ENCODE measurements at regions not wholly inside any gene's neighbourhood (a gene's known extent, or its start where the extent isn't known, plus 50 kb on each side); places are given as distances from the start of the nearest gene placed in this dataset.

GRCh38 chr7:51727441-51727840 lies 410.8 kb upstream of the COBL start:
- TF ChIP-seq BHLHE40 (IDR thresholded peaks at IDR 0.05; ENCODE audit: borderline replicate concordance) (no peak), PKNOX1 (IDR thresholded peaks at IDR 0.05) (no peak), SP1 (IDR thresholded peaks at IDR 0.05) (no peak), FOXA1 (IDR thresholded peaks at IDR 0.05) (no peak), HDGF (IDR thresholded peaks at IDR 0.05; ENCODE audit: borderline replicate concordance) (no peak), L3MBTL2 (conservative IDR thresholded peaks at IDR 0.05) (no peak), SUZ12 (IDR thresholded peaks at IDR 0.05) (no peak), FOXM1 (IDR thresholded peaks at IDR 0.05; ENCODE audit: borderline replicate concordance) (no peak), TARDBP (IDR thresholded peaks at IDR 0.05) (no peak), NFRKB (IDR thresholded peaks at IDR 0.05) (no peak), ELF4 (IDR thresholded peaks at IDR 0.05) (no peak), FOXK2 (IDR thresholded peaks at IDR 0.05) (no peak)

Data from HEK293T (cell line).